ENCODE measurements at regions not wholly inside any gene's neighbourhood (a gene's known extent, or its start where the extent isn't known, plus 50 kb on each side); places are given as distances from the start of the nearest gene placed in this dataset.
A peak's percentile ranks its signal among the peaks of the same experiment; 100 is the strongest.

DNA sequence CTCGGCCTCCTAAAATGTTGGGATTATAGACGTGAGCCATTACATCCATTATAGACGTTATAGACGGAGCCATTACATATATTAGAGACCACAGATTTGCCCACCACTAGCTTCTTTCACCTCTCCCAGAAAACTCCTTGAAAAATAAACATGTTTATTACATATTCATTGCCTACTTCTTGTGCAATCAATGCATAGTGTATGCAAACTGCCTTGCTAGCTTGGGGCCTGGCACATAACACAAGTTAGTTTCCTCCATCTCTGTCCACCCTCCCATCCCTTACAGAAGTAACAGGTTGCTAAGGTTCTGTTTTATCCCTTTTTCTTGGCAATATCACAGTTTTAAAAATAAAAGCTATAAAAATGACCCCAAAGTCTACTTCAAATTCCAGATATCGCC, 66.4 kb upstream of the KRR1 start:
- ChIA-PET CTCF (no interaction called here), POLR2A (ENCODE audit: low non-redundant PET) (no interaction called here)
- no peak for DNase-seq (ENCODE audit: low spot score)
- no peak overlapping the region for H3K27ac ChIP-seq
- TF ChIP-seq, protein P1, sequence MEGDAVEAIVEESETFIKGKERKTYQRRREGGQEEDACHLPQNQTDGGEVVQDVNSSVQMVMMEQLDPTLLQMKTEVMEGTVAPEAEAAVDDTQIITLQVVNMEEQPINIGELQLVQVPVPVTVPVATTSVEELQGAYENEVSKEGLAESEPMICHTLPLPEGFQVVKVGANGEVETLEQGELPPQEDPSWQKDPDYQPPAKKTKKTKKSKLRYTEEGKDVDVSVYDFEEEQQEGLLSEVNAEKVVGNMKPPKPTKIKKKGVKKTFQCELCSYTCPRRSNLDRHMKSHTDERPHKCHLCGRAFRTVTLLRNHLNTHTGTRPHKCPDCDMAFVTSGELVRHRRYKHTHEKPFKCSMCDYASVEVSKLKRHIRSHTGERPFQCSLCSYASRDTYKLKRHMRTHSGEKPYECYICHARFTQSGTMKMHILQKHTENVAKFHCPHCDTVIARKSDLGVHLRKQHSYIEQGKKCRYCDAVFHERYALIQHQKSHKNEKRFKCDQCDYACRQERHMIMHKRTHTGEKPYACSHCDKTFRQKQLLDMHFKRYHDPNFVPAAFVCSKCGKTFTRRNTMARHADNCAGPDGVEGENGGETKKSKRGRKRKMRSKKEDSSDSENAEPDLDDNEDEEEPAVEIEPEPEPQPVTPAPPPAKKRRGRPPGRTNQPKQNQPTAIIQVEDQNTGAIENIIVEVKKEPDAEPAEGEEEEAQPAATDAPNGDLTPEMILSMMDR (conservative IDR thresholded peaks at IDR 0.05; ENCODE audit: low read depth): no peak

DNA sequence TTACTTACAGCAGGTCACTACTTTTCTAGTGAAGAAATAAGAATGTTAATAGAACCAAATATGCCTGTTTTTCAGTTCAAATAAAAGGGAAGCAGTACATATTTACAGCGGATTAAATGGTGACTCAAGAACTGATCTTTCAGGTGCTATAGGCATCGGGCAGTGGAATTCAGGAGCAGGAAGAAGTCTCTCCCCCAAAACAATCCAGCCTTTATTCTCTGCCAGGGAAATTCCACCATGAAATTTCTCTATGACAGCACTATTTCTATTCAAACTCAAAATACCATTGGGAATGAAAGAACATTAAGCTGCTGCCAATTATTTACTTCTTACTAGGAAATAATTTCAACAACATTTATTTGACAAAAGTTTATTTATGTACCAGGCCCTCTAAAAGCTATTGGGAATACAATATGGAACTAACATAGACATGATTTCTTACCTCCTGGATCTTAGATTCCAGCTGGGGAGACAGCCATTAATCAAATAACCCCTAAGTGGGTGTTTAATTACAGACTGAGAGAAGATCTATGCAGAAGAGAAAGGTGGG, 60.3 kb upstream of the KRR1 start:
- CTCF ChIA-PET: no interaction called here
- no peak for DNase-seq (ENCODE audit: low spot score)
- POLR2A ChIA-PET (ENCODE audit: low non-redundant PET): no interaction called here
- TF ChIP-seq, protein P1 (conservative IDR thresholded peaks at IDR 0.05; ENCODE audit: low read depth): no peak
- no peak overlapping the region for H3K27ac ChIP-seq

DNA sequence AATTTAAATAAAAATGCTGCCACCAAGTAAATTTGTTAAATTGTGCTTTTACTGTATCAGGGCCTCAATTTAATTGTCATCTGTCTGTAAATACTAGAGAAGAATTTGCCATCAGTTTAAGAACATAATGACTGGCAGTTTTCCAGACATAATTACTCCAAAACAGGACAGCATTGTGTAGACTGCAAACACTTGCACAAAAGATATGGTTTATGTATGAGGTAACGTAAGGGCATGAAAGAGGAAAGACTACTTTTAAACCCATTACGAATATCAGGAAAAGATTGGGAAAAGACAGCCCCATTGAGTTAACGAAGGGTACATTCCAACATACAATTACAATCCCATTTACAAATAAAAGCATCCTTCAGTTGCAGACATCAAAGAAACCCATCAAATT, 59.8 kb upstream of the KRR1 start:
- no peak for DNase-seq (ENCODE audit: low spot score)
- CTCF ChIA-PET: interaction anchor here (0.7 kb wide), 1 partner anchor 475 kb away, joined by 3 read pairs; no protein-coding TSS in a partner anchor
- no peak overlapping the region for H3K27ac ChIP-seq
- TF ChIP-seq, protein P1 (conservative IDR thresholded peaks at IDR 0.05; ENCODE audit: low read depth): no peak
- POLR2A ChIA-PET (ENCODE audit: low non-redundant PET): no interaction called here

DNA sequence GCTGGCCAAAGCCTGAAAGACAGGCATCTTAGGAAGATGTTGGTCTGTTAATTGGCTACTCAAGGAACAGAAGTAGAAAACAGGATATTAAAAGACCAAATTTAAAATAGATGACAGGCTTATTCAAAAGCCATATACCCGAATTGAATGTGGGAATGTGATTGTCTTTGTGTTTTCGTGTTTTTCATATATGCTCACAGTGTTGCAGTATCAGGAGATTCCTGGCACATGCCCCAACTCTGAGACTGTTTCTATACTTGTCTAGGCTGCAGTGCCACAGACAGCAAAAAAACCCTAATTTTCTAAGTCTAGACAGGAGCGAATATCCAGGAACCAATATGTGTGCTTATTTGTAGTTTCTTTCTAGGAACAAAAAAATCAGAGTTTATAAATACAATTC, 57.4 kb upstream of the KRR1 start:
- no peak for DNase-seq (ENCODE audit: low spot score)
- CTCF ChIA-PET: interaction anchor here (0.5 to 0.6 kb wide), 2 partner anchors 59 to 353 kb away, joined by 3 read pairs; no protein-coding TSS in a partner anchor
- POLR2A ChIA-PET (ENCODE audit: low non-redundant PET): no interaction called here
- H3K27ac ChIP-seq: peak overlapping the region; percentile 48; the same call in 1 of the 2 replicates
- TF ChIP-seq, protein P1 (conservative IDR thresholded peaks at IDR 0.05; ENCODE audit: low read depth): no peak

DNA sequence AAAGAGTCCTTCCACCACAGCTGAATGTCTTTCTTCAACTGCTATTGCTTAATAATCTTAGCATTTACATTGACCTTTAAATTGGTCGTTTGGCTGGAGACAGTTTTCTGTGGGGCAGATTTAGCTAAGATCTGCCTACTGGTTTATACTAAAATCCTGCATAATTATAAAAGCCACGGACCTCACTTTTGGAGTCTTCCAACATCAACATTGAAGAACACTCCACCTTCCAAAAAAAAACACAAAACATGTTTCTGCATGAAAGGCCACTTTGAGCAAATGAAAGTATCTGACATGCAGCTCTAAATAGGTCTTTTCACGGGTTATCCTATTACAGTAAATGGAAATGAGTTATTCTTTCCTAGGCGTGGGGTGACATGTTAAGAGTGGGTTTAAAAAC, 57.0 kb upstream of the KRR1 start:
- TF ChIP-seq, protein P1 (conservative IDR thresholded peaks at IDR 0.05; ENCODE audit: low read depth): no peak
- H3K27ac ChIP-seq: no peak overlapping the region
- no peak for DNase-seq (ENCODE audit: low spot score)
- ChIA-PET CTCF (interaction anchor here (0.5 to 0.6 kb wide), 3 partner anchors 59 to 354 kb away, joined by 3 read pairs; no protein-coding TSS in a partner anchor), POLR2A (ENCODE audit: low non-redundant PET) (no interaction called here)

DNA sequence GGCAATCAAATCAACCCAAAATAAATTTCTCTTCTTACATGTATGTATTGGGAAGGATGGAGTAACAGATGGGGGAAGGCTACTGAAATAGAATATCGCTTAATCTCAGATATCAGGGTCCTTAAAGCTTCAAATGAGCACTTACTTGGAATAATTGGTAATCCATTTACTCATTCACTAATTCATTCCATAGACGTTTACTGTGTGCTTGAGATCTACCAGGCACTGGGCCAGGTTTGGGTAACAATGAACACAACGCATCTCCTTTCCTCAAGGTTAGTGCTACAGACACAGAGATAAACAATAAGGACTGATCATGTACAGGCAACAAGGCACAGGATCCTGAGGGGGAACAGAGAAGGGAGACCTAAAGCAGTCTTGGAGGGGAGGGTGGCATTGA, 54.4 kb upstream of the KRR1 start:
- H3K27ac ChIP-seq: no peak overlapping the region
- ChIA-PET CTCF (no interaction called here), POLR2A (ENCODE audit: low non-redundant PET) (no interaction called here)
- TF ChIP-seq, protein P1 (conservative IDR thresholded peaks at IDR 0.05; ENCODE audit: low read depth): no peak
- no peak for DNase-seq (ENCODE audit: low spot score)

Measured in RWPE1 (cell line).